T-cell (primary cell): ENCODE measurements at regions not wholly inside any gene's neighbourhood (a gene's known extent, or its start where the extent isn't known, plus 50 kb on each side); places are given as distances from the start of the nearest gene placed in this dataset.

Experiments used
- ATAC-seq, 4 experiments: fragments of 200-7000 bp in 3 of 4; fragments of 150-1000 bp in 1 of 4; cut with Tn5 transposase; replicated peaks in 1 of 4; 1 replicate in 3 of 4; 2 replicates in 1 of 4; pipeline ENCODE4 v1.10.0; 2021; ENCODE audit warnings: moderate library complexity in 3 of 4, mild to moderate bottlenecking in 2 of 4, moderate number of reproducible peaks in 1 of 4
- CTCF ChIA-PET, 2 donors: fragments of 300-600 bp; sonication (Branson Sonifier 250); formaldehyde crosslinking; loops; one replicate each; lab custom pipeline; 2022; ENCODE audit warnings: antibody characterized with exemption in 2 of 2; lab: Charles Lee
- POLR2A ChIA-PET, 2 donors: fragments of 300-600 bp; sonication (Branson Sonifier 250); formaldehyde crosslinking; loops; one replicate each; lab custom pipeline; 2022; ENCODE audit warnings: antibody characterized with exemption in 2 of 2; lab: Charles Lee
- DNase-seq, 35 experiments: peaks; one replicate each; pipeline versions ENCODE4 v3.0.0 to v3.0.0-alpha.2; 2013 to 2023
- H3K27ac ChIP-seq: one replicate; pipeline ENCODE4 v1.5.1; 2013; ENCODE audit warnings: low read length
- H3K27me3 ChIP-seq, 2 experiments: replicated peaks in 1 of 2; 1 replicate in 1 of 2; 2 replicates in 1 of 2; pipeline versions ENCODE4 v1.6.1 to v1.7.0; 2013; ENCODE audit warnings: low read length in 1 of 2, mixed read lengths in 1 of 2; ENCODE audit not compliant: control insufficient read depth in 2 of 2, insufficient read depth in 2 of 2; ENCODE audit errors: extremely low read depth in 1 of 2
- H3K36me3 ChIP-seq, 2 donors: 1 replicate in 1 of 2; 2 replicates in 1 of 2; pipeline versions ENCODE4 v1.6.1 to v1.7.0; 2013; ENCODE audit warnings: low read length in 1 of 2; ENCODE audit not compliant: control insufficient read depth in 2 of 2, insufficient read depth in 1 of 2; ENCODE audit errors: extremely low read depth in 1 of 2
- H3K4me1 ChIP-seq, 2 experiments: 1 replicate in 1 of 2; 2 replicates in 1 of 2; pipeline versions ENCODE4 v1.6.1 to v1.7.0; 2013; ENCODE audit warnings: low read length in 2 of 2, mixed read lengths in 1 of 2; ENCODE audit not compliant: insufficient read depth in 2 of 2, control insufficient read depth in 1 of 2; ENCODE audit errors: extremely low read depth in 1 of 2
- H3K4me3 ChIP-seq, 2 donors: 1 replicate in 1 of 2; 2 replicates in 1 of 2; pipeline versions ENCODE4 v1.5.1 to v1.7.0; 2013; ENCODE audit warnings: mild to moderate bottlenecking in 2 of 2, low read length in 1 of 2, moderate library complexity in 1 of 2; ENCODE audit not compliant: control insufficient read depth in 1 of 2; ENCODE audit errors: extremely low read depth in 1 of 2
- H3K9me3 ChIP-seq: 2 replicates; pipeline ENCODE4 v1.7.0; 2013
- H3K27ac Mint-ChIP-seq, 2 donors: one replicate each; pipeline ENCODE4 v1.8.0; 2020 to 2021; ENCODE audit warnings: mild to moderate bottlenecking in 2 of 2, mixed read lengths in 2 of 2
- H3K27me3 Mint-ChIP-seq, 2 donors: one replicate each; pipeline ENCODE4 v1.8.0; 2021 to 2022; ENCODE audit warnings: mixed read lengths in 2 of 2
- H3K36me3 Mint-ChIP-seq: one replicate; pipeline ENCODE4 v1.8.0; 2021; ENCODE audit warnings: mixed read lengths
- H3K4me1 Mint-ChIP-seq, 3 donors: one replicate each; pipeline ENCODE4 v1.8.0; 2020 to 2022; ENCODE audit warnings: mixed read lengths in 3 of 3, mild to moderate bottlenecking in 1 of 3
- H3K4me3 Mint-ChIP-seq, 3 donors: one replicate each; pipeline ENCODE4 v1.8.0; 2020 to 2022; ENCODE audit warnings: mild to moderate bottlenecking in 3 of 3, mixed read lengths in 3 of 3, moderate library complexity in 3 of 3
- H3K9me3 Mint-ChIP-seq, 3 donors: one replicate each; pipeline ENCODE4 v1.8.0; 2020 to 2022; ENCODE audit warnings: mixed read lengths in 3 of 3
- WGBS: methylation state at CpG from one replicate; pipeline ENCODE4 v1.1.5; 2013; ENCODE audit warnings: missing lambda C conversion rate; ENCODE audit not compliant: insufficient coverage; 5-methylcytosine and 5-hydroxymethylcytosine counted together

GRCh38 chr5:89255845-89256463 is 373.0 kb upstream of the MEF2C start:
- DNase-seq, result no peak

GRCh38 chr5:89253666-89254352 is 370.8 kb upstream of the MEF2C start:
- Mint-ChIP-seq H3K36me3 (no peaks in the 10 kb centered on the region), H3K4me3 (no peak overlapping the region), H3K27ac (no peak overlapping the region), H3K9me3 (peaks cover 3 to 16% (median 3%) of the 10 kb centered on the region in 3 donors), H3K27me3 (no peaks in the 10 kb centered on the region), H3K4me1 (no peaks in the 10 kb centered on the region)
- 81% methylated on average over 4 of the region's 5 CpGs for WGBS
- ATAC-seq, result no peak
- Histone ChIP-seq H3K36me3 (no peaks in the 10 kb centered on the region), H3K4me1 (no peaks in the 10 kb centered on the region), H3K27me3 (no peaks in the 10 kb centered on the region), H3K9me3 (no peaks in the 10 kb centered on the region), H3K4me3 (no peak overlapping the region), H3K27ac (no peak overlapping the region)
- POLR2A ChIA-PET, result no interaction called here
- DNase-seq, result no peak
- CTCF ChIA-PET, result no interaction called here

More at GRCh38 chr5:89255845-89256463, 373.0 kb upstream of the MEF2C start:
- Histone ChIP-seq H3K4me3 (no peak overlapping the region), H3K27ac (no peak overlapping the region), H3K36me3 (no peaks in the 10 kb centered on the region), H3K27me3 (no peaks in the 10 kb centered on the region), H3K9me3 (no peaks in the 10 kb centered on the region), H3K4me1 (no peaks in the 10 kb centered on the region)
- Mint-ChIP-seq H3K4me1 (no peaks in the 10 kb centered on the region), H3K4me3 (no peak overlapping the region), H3K27me3 (no peaks in the 10 kb centered on the region), H3K9me3 (peaks cover 3% of the 10 kb centered on the region in 3 donors), H3K27ac (no peak overlapping the region), H3K36me3 (no peaks in the 10 kb centered on the region)
- ChIA-PET CTCF (no interaction called here), POLR2A (no interaction called here)
- ATAC-seq, result no peak
- 100% methylated on average over 1 of the region's 5 CpGs for WGBS

- H3K4me3 ChIP-seq, result no peak overlapping the region
- no peak overlapping the region for H3K27ac Mint-ChIP-seq
- ChIA-PET POLR2A (no interaction called here), CTCF (no interaction called here)
- no peak for ATAC-seq
- DNase-seq, result no peak
- no peaks in the 10 kb centered on the region for H3K27me3 ChIP-seq
- H3K27ac ChIP-seq, result no peak overlapping the region
- H3K36me3 Mint-ChIP-seq, result no peaks in the 10 kb centered on the region
- H3K9me3 ChIP-seq, result no peaks in the 10 kb centered on the region
- no peaks in the 10 kb centered on the region for H3K27me3 Mint-ChIP-seq
- no peak overlapping the region for H3K4me3 Mint-ChIP-seq
- no peaks in the 10 kb centered on the region for H3K4me1 ChIP-seq
- WGBS, result 100% methylated on average over 1 of the region's 1 CpG
- no peaks in the 10 kb centered on the region for H3K4me1 Mint-ChIP-seq
- H3K36me3 ChIP-seq, result no peaks in the 10 kb centered on the region
- H3K9me3 Mint-ChIP-seq, result peaks cover 0 to 13% (median 0%) of the 10 kb centered on the region in 3 donors
Measured at GRCh38 chr5:89246864-89247263, 363.9 kb upstream of the MEF2C start.

- CTCF ChIA-PET, result no interaction called here
- H3K27ac ChIP-seq, result no peak overlapping the region
- H3K9me3 ChIP-seq, result no peaks in the 10 kb centered on the region
- H3K4me1 ChIP-seq, result no peaks in the 10 kb centered on the region
- no CpG with 5 or more reads among the region's 3 CpGs for WGBS
- H3K27me3 Mint-ChIP-seq, result no peaks in the 10 kb centered on the region
- H3K27ac Mint-ChIP-seq, result no peak overlapping the region
- no peaks in the 10 kb centered on the region for H3K4me1 Mint-ChIP-seq
- no peaks in the 10 kb centered on the region for H3K36me3 Mint-ChIP-seq
- ATAC-seq (no peak), DNase-seq (no peak)
- no peaks in the 10 kb centered on the region for H3K27me3 ChIP-seq
- POLR2A ChIA-PET, result no interaction called here
- no peak overlapping the region for H3K4me3 Mint-ChIP-seq
- no peak overlapping the region for H3K4me3 ChIP-seq
- H3K36me3 ChIP-seq, result no peaks in the 10 kb centered on the region
- H3K9me3 Mint-ChIP-seq, result peaks cover 0 to 13% (median 0%) of the 10 kb centered on the region in 3 donors
Measured at GRCh38 chr5:89246252-89246651, 363.3 kb upstream of the MEF2C start.

DNA sequence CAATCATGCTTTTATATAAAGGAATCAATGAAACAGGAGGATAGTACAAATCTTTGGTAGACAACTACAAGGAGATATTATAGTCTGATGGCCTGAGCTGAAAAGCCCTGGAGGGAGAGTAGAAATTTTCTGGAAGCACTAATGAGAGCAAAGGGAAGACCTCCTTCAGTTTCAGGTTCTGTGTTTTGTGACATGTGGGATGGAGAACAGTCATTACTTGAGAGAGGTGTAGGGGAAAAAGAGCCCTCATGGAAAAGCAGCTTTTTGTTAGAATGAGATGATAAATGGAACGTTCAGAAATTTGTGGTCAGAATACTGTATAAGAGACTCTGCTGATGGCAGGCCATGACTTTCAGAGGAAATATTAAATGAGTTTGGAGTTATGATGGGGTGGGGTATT is 360.6 kb upstream of the MEF2C start:
- Mint-ChIP-seq H3K36me3 (no peaks in the 10 kb centered on the region), H3K9me3 (no peaks in the 10 kb centered on the region), H3K4me3 (no peak overlapping the region), H3K27me3 (no peaks in the 10 kb centered on the region), H3K27ac (no peak overlapping the region), H3K4me1 (no peaks in the 10 kb centered on the region)
- CTCF ChIA-PET, result no interaction called here
- Histone ChIP-seq H3K27me3 (no peaks in the 10 kb centered on the region), H3K4me1 (no peaks in the 10 kb centered on the region), H3K9me3 (no peaks in the 10 kb centered on the region), H3K4me3 (no peak overlapping the region), H3K27ac (no peak overlapping the region), H3K36me3 (no peaks in the 10 kb centered on the region)
- DNase-seq (no peak), ATAC-seq (no peak)
- 42% methylated on average over 1 of the region's 1 CpG for WGBS
- POLR2A ChIA-PET, result no interaction called here

- Histone ChIP-seq H3K9me3 (no peaks in the 10 kb centered on the region), H3K4me1 (no peaks in the 10 kb centered on the region), H3K27ac (no peak overlapping the region), H3K4me3 (no peak overlapping the region), H3K36me3 (no peaks in the 10 kb centered on the region), H3K27me3 (no peaks in the 10 kb centered on the region)
- CTCF ChIA-PET, result no interaction called here
- no peaks in the 10 kb centered on the region for H3K27me3 Mint-ChIP-seq
- H3K4me1 Mint-ChIP-seq, result no peaks in the 10 kb centered on the region
- H3K36me3 Mint-ChIP-seq, result no peaks in the 10 kb centered on the region
- ATAC-seq, result no peak
- H3K27ac Mint-ChIP-seq, result no peak overlapping the region
- POLR2A ChIA-PET, result no interaction called here
- no peak for DNase-seq
- H3K4me3 Mint-ChIP-seq, result no peak overlapping the region
- H3K9me3 Mint-ChIP-seq, result no peaks in the 10 kb centered on the region
Measured at GRCh38 chr5:89241186-89241585, 358.2 kb upstream of the MEF2C start.
